Natural killer cell (primary cell): ENCODE measurements at regions not wholly inside any gene's neighbourhood (a gene's known extent, or its start where the extent isn't known, plus 50 kb on each side); places are given as distances from the start of the nearest gene placed in this dataset.

ENCODE experiments used
- ATAC-seq, 3 donors: fragments of 150-1000 bp in 2 of 3; fragments of 200-7000 bp in 1 of 3; cut with Tn5 transposase; 1 replicate in 1 of 3; 2 replicates in 2 of 3; pipeline ENCODE4 v1.10.0; 2021; ENCODE audit warnings: mild to moderate bottlenecking in 2 of 3, moderate library complexity in 2 of 3
- DNase-seq, 2 donors: peaks; one replicate each; pipeline versions ENCODE4 v3.0.0 to v3.0.0-alpha.2; 2013 to 2021; ENCODE audit warnings: mixed read lengths in 1 of 2
- H3K27ac ChIP-seq: one replicate; pipeline ENCODE4 v1.5.1; 2013; ENCODE audit warnings: mild to moderate bottlenecking, low read length
- H3K27me3 ChIP-seq: one replicate; pipeline ENCODE4 v1.6.1; 2013; ENCODE audit warnings: low read length; ENCODE audit not compliant: control insufficient read depth, insufficient read depth
- H3K36me3 ChIP-seq: one replicate; pipeline ENCODE4 v1.6.1; 2013; ENCODE audit warnings: low read length; ENCODE audit not compliant: control insufficient read depth, insufficient read depth
- H3K4me1 ChIP-seq: one replicate; pipeline ENCODE4 v1.6.1; 2013; ENCODE audit warnings: low read length; ENCODE audit not compliant: control insufficient read depth, insufficient read depth
- H3K4me3 ChIP-seq: one replicate; pipeline ENCODE4 v1.5.1; 2013; ENCODE audit warnings: low read length
- H3K9me3 ChIP-seq: one replicate; pipeline ENCODE4 v1.6.1; 2013; ENCODE audit warnings: low read length; ENCODE audit not compliant: control insufficient read depth, insufficient read depth
- H3K27ac Mint-ChIP-seq, 2 donors: one replicate each; pipeline ENCODE4 v1.8.0; 2022; ENCODE audit warnings: mild to moderate bottlenecking in 2 of 2, mixed read lengths in 2 of 2, moderate library complexity in 1 of 2
- H3K27me3 Mint-ChIP-seq, 2 donors: one replicate each; pipeline ENCODE4 v1.8.0; 2022; ENCODE audit warnings: low read depth in 2 of 2, mixed read lengths in 2 of 2
- H3K36me3 Mint-ChIP-seq: one replicate; pipeline ENCODE4 v1.8.0; 2022; ENCODE audit warnings: mixed read lengths
- H3K4me1 Mint-ChIP-seq, 2 donors: one replicate each; pipeline ENCODE4 v1.8.0; 2022; ENCODE audit warnings: mixed read lengths in 2 of 2
- H3K4me3 Mint-ChIP-seq: one replicate; pipeline ENCODE4 v1.8.0; 2022; ENCODE audit warnings: mild to moderate bottlenecking, moderate library complexity, mixed read lengths
- H3K9me3 Mint-ChIP-seq, 2 donors: one replicate each; pipeline ENCODE4 v1.8.0; 2022; ENCODE audit warnings: mixed read lengths in 2 of 2
- CTCF ChIP-seq: fragments of 200-600 bp; IDR thresholded peaks from one replicate; pipeline ENCODE4 v1.8.0; 2022; ENCODE audit warnings: antibody characterized with exemption
- WGBS: methylation state at CpG from one replicate; pipeline ENCODE4 v1.1.7; 2013; ENCODE audit warnings: missing lambda C conversion rate; ENCODE audit not compliant: insufficient coverage; 5-methylcytosine and 5-hydroxymethylcytosine counted together
- intact Hi-C: fragments of 100-400 bp; cut with micrococcal nuclease; formaldehyde crosslinking; loops from one replicate; pipeline ENCODE4 v1.14.2; 2022

GRCh38 chr18:78458356-78458755, 521.3 kb upstream of the SALL3 start:
- no peak for ATAC-seq
- H3K9me3 ChIP-seq: no peaks in the 10 kb centered on the region
- no peaks in the 10 kb centered on the region for H3K4me1 ChIP-seq
- no peak overlapping the region for H3K4me3 ChIP-seq
- no peaks in the 10 kb centered on the region for H3K27me3 ChIP-seq
- Mint-ChIP-seq H3K4me3 (no peak overlapping the region), H3K4me1 (no peaks in the 10 kb centered on the region), H3K36me3 (no peaks in the 10 kb centered on the region), H3K27me3 (no peaks in the 10 kb centered on the region), H3K27ac (no peak overlapping the region), H3K9me3 (peaks cover 0 to 5% of the 10 kb centered on the region in 2 donors)
- no peak for DNase-seq
- no peaks in the 10 kb centered on the region for H3K36me3 ChIP-seq
- no peak overlapping the region for H3K27ac ChIP-seq
- WGBS: 75% methylated on average over 4 of the region's 4 CpGs
- TF ChIP-seq CTCF: no peak
- intact Hi-C loops: no loop called here

GRCh38 chr18:78459668-78460067, 520.0 kb upstream of the SALL3 start:
- intact Hi-C loops: no loop called here
- H3K36me3 Mint-ChIP-seq: no peaks in the 10 kb centered on the region
- no peak overlapping the region for H3K27ac Mint-ChIP-seq
- 96% methylated on average over 3 of the region's 3 CpGs for WGBS
- no peak for DNase-seq
- no peaks in the 10 kb centered on the region for H3K27me3 ChIP-seq
- H3K27ac ChIP-seq: no peak overlapping the region
- H3K4me1 ChIP-seq: no peaks in the 10 kb centered on the region
- no peaks in the 10 kb centered on the region for H3K36me3 ChIP-seq
- no peaks in the 10 kb centered on the region for H3K9me3 ChIP-seq
- H3K27me3 Mint-ChIP-seq: no peaks in the 10 kb centered on the region
- no peak overlapping the region for H3K4me3 ChIP-seq
- TF ChIP-seq CTCF: no peak
- peaks cover 0 to 5% of the 10 kb centered on the region in 2 donors for H3K9me3 Mint-ChIP-seq
- H3K4me3 Mint-ChIP-seq: no peak overlapping the region
- ATAC-seq: no peak
- no peaks in the 10 kb centered on the region for H3K4me1 Mint-ChIP-seq

GRCh38 chr18:78460558-78460957, 519.1 kb upstream of the SALL3 start:
- intact Hi-C loops: no loop called here
- H3K27ac Mint-ChIP-seq: no peak overlapping the region
- no peaks in the 10 kb centered on the region for H3K27me3 ChIP-seq

More at GRCh38 chr18:78460558-78460957, 519.1 kb upstream of the SALL3 start:
- H3K4me1 ChIP-seq: no peaks in the 10 kb centered on the region
- no peaks in the 10 kb centered on the region for H3K4me1 Mint-ChIP-seq
- DNase-seq: no peak
- no peak for TF ChIP-seq CTCF
- H3K27me3 Mint-ChIP-seq: no peaks in the 10 kb centered on the region
- no peak overlapping the region for H3K4me3 Mint-ChIP-seq
- WGBS: 68% methylated on average over 3 of the region's 3 CpGs
- no peaks in the 10 kb centered on the region for H3K36me3 ChIP-seq
- H3K27ac ChIP-seq: no peak overlapping the region
- H3K9me3 ChIP-seq: no peaks in the 10 kb centered on the region
- no peak overlapping the region for H3K4me3 ChIP-seq
- H3K9me3 Mint-ChIP-seq: peaks cover 4 to 7% of the 10 kb centered on the region in 2 donors
- H3K36me3 Mint-ChIP-seq: peaks cover 8% of the 10 kb centered on the region
- no peak for ATAC-seq
